K562 (cell line): ENCODE measurements at regions not wholly inside any gene's neighbourhood (a gene's known extent, or its start where the extent isn't known, plus 50 kb on each side); places are given as distances from the start of the nearest gene placed in this dataset.

Experiments used
- ATAC-seq: fragments of 200-7000 bp; cut with Tn5 transposase; 3 replicates; pipeline ENCODE4 v1.9.1; 2020; ENCODE audit warnings: moderate library complexity
- BruUV-seq: library from RNA; stranded (reverse); fragments of 400-500 nt; replicated peaks from 2 replicates; lab custom pipeline; 2021; lab: Mats Ljungman, UMichigan
- CTCF ChIA-PET: fragments of 300-600 bp; formaldehyde crosslinking; extraction: SDS; loops from one replicate; lab custom pipeline; 2021; ENCODE audit warnings: low intra/inter-chr PET ratio; lab: Yijun Ruan, JAX
- POLR2A ChIA-PET: fragments of 300-600, 350-650 bp; sonication (Branson Sonifier 250); formaldehyde crosslinking; extraction: SDS; loops from one replicate; lab custom pipeline; 2021; ENCODE audit warnings: antibody characterized with exemption, inconsistent platforms; lab: Yijun Ruan, JAX
- DNase-seq, 4 experiments: peaks; one replicate each; pipeline versions ENCODE4 v3.0.0 to v3.0.0-alpha.2; 2011 to 2018; ENCODE audit warnings: low spot score in 3 of 4, mixed read lengths in 3 of 4; ENCODE audit errors: extremely low read depth in 1 of 4
- FAIRE-seq: peaks from 2 replicates; lab custom pipeline; 2011; peaks lifted over from hg19 to GRCh38; lab: Jason Lieb, UNC
- H2AFZ ChIP-seq: 2 replicates; pipeline ENCODE4 v1.6.0; 2011; ENCODE audit warnings: low read depth, low read length, control low read depth, inconsistent platforms
- H3K27ac ChIP-seq: fragments of 200-600 bp; 3 replicates; pipeline ENCODE4 v1.8.0; 2011; ENCODE audit warnings: low read depth, mild to moderate bottlenecking, control low read depth, inconsistent platforms, low read length, moderate library complexity, mixed read lengths; ENCODE audit errors: extremely low read depth
- H3K27me3 ChIP-seq, 2 experiments: fragments of 300-600 bp in 1 of 2; 2 replicates in 1 of 2; 3 replicates in 1 of 2; pipeline versions ENCODE4 v1.6.0 to v1.8.0; 2011; ENCODE audit warnings: inconsistent platforms in 2 of 2, low read length in 2 of 2, mild to moderate bottlenecking in 1 of 2, mixed read lengths in 1 of 2, moderate library complexity in 1 of 2; ENCODE audit not compliant: control insufficient read depth in 2 of 2, insufficient read depth in 2 of 2
- H3K36me3 ChIP-seq: fragments of 300-600 bp; 3 replicates; pipeline ENCODE4 v1.8.0; 2011; ENCODE audit warnings: mild to moderate bottlenecking, low read length, inconsistent platforms; ENCODE audit not compliant: control insufficient read depth, insufficient read depth
- H3K4me1 ChIP-seq, 2 experiments: fragments of 200-600 bp in 1 of 2; replicated peaks in 1 of 2; 2 replicates in 1 of 2; 3 replicates in 1 of 2; pipeline versions ENCODE4 v1.5.1 to v1.8.0; 2011; ENCODE audit warnings: inconsistent platforms in 2 of 2, low read length in 2 of 2, mild to moderate bottlenecking in 1 of 2, mixed read lengths in 1 of 2, moderate library complexity in 1 of 2; ENCODE audit not compliant: control insufficient read depth in 2 of 2, insufficient read depth in 2 of 2
- H3K4me2 ChIP-seq: 2 replicates; pipeline ENCODE4 v1.6.1; 2011; ENCODE audit warnings: low read length, control low read depth, inconsistent platforms, mixed read lengths; ENCODE audit not compliant: insufficient read depth
- H3K4me3 ChIP-seq: fragments of 200-600 bp; sonication (generic), shearing (Covaris generic); 2 replicates; pipeline ENCODE4 v1.5.1; 2016; ENCODE audit warnings: control low read depth, inconsistent platforms
- H3K79me2 ChIP-seq: fragments of 200-600 bp; 3 replicates; pipeline ENCODE4 v1.8.0; 2011; ENCODE audit warnings: low read length, inconsistent platforms; ENCODE audit not compliant: control insufficient read depth, insufficient read depth
- H3K9ac ChIP-seq, 2 experiments: 2 replicates each; pipeline versions ENCODE4 v1.6.0 to v1.6.1; 2011; ENCODE audit warnings: low read depth in 2 of 2, low read length in 2 of 2, control low read depth in 1 of 2, inconsistent platforms in 1 of 2, mild to moderate bottlenecking in 1 of 2, mixed read lengths in 1 of 2; ENCODE audit not compliant: insufficient read depth in 1 of 2
- H3K9me1 ChIP-seq: one replicate; pipeline ENCODE4 v1.6.0; 2011; ENCODE audit warnings: inconsistent platforms, mild to moderate bottlenecking, low read length, moderate library complexity; ENCODE audit not compliant: control insufficient read depth, insufficient read depth
- H3K9me3 ChIP-seq: replicated peaks from 2 replicates; pipeline ENCODE4 v1.5.1; 2011; ENCODE audit warnings: low read depth, low read length, inconsistent platforms; ENCODE audit not compliant: control insufficient read depth, insufficient read depth
- H4K20me1 ChIP-seq: replicated peaks from 2 replicates; pipeline ENCODE4 v1.6.1; 2011; ENCODE audit warnings: low read length, inconsistent platforms, mixed read lengths; ENCODE audit not compliant: control insufficient read depth, insufficient read depth
- CXXC5 ChIP-seq: fragments of 250-450 bp; sonication (Bioruptor Pico); IDR thresholded peaks from 2 replicates; pipeline ENCODE4 v1.8.0; 2022; ENCODE audit warnings: inconsistent platforms, mild to moderate bottlenecking, moderate library complexity
- E2F5 ChIP-seq: sonication (generic); formaldehyde crosslinking; IDR thresholded peaks from 2 replicates; pipeline ENCODE4 v1.8.0; 2022; ENCODE audit warnings: mild to moderate bottlenecking, missing genetic modification reagents
- HNRNPH1 ChIP-seq: fragments of 200-400 bp; formaldehyde crosslinking; optimal IDR thresholded peaks from 2 replicates; pipeline ENCODE3; 2017; ENCODE audit warnings: low read depth, mild to moderate bottlenecking, low read length, moderate library complexity
- PTTG1 ChIP-seq: fragments of 450-650 bp; IDR thresholded peaks from 2 replicates; pipeline ENCODE4 v1.6.1; 2016; ENCODE audit warnings: low read depth, mild to moderate bottlenecking, missing genetic modification characterization, missing compliant biosample characterization
- RFX5 ChIP-seq: IDR thresholded peaks from 2 replicates; pipeline ENCODE4 v1.6.1; 2011; ENCODE audit warnings: low read depth, mild to moderate bottlenecking, improper control_type of control experiment, low read length
- TFAM ChIP-seq: fragments of 250-450 bp; sonication (Bioruptor Pico); conservative IDR thresholded peaks from 2 replicates; pipeline ENCODE4 v1.5.0; 2021; ENCODE audit warnings: mild to moderate bottlenecking, moderate library complexity
- XRCC3 ChIP-seq: fragments of 450-650 bp; IDR thresholded peaks from 2 replicates; pipeline ENCODE4 v1.6.1; 2017; ENCODE audit warnings: mild to moderate bottlenecking, moderate library complexity
- ZNF23 ChIP-seq: fragments of 250-450 bp; sonication (Bioruptor Pico); IDR thresholded peaks from 2 replicates; pipeline ENCODE4 v1.4.0; 2020; ENCODE audit warnings: mild to moderate bottlenecking
- ZNF280B ChIP-seq: fragments of 250-450 bp; sonication (Bioruptor Pico); IDR thresholded peaks from 2 replicates; pipeline ENCODE4 v1.5.1; 2021; ENCODE audit warnings: mild to moderate bottlenecking
- WGBS: fragments of 100-300 bp; shearing (Covaris generic); methylation state at CpG from one replicate; pipeline ENCODE4 v1.1.6; 2016; ENCODE audit warnings: low coverage, mixed read lengths; ENCODE audit not compliant: insufficient coverage; ENCODE audit errors: missing lambda C conversion rate; 5-methylcytosine and 5-hydroxymethylcytosine counted together
- in situ Hi-C: fragments of 300-500 bp; cut with MboI; formaldehyde crosslinking; loops from 4 replicates; pipeline ENCODE4 v1.15.0; 2018; ENCODE audit warnings: inconsistent platforms, mixed read lengths
- intact Hi-C: fragments of 100-400 bp; cut with micrococcal nuclease; formaldehyde crosslinking; loops from 2 replicates; pipeline ENCODE4 v1.14.2; 2022
- TF ChIP-seq, protein P1 (sequence below), 2 experiments: fragments of 450-650 bp in 1 of 2; sonication (generic) in 1 of 2; formaldehyde crosslinking in 1 of 2; IDR thresholded peaks; 2 replicates each; pipeline versions ENCODE4 v1.7.1 to v1.9.0; 2016 to 2022; ENCODE audit warnings: inconsistent platforms in 1 of 2, mild to moderate bottlenecking in 1 of 2, missing genetic modification reagents in 1 of 2

- no peak for TF ChIP-seq ZNF23 (CRISPR knock-in tag)
- TF ChIP-seq, all 486 proteins: peak for 0
Measured at GRCh38 chr5:136703706-136704105, 338.4 kb upstream of the TRPC7 start (continued).

- ChIA-PET POLR2A (interaction anchor here (0.7 to 1.1 kb wide), 2 partner anchors 9 to 179 kb away, joined by 3 read pairs; no protein-coding TSS in a partner anchor), CTCF (no interaction called here)
- no peaks in the 10 kb centered on the region for H3K9me3 ChIP-seq
- H4K20me1 ChIP-seq: no peaks in the 10 kb centered on the region
- no peaks in the 10 kb centered on the region for H3K79me2 ChIP-seq
- in situ Hi-C loops: no loop called here
- no peak overlapping the region for H3K4me3 ChIP-seq
- no peak overlapping the region for H2AFZ ChIP-seq
- ATAC-seq (no peak), FAIRE-seq (no peak), DNase-seq (no peak)
- intact Hi-C loops: no loop called here
- H3K4me1 ChIP-seq: no peaks in the 10 kb centered on the region
- H3K36me3 ChIP-seq: no peaks in the 10 kb centered on the region
- H3K27ac ChIP-seq: no peak overlapping the region
- no peak overlapping the region for H3K4me2 ChIP-seq
- 56% methylated on average over 2 of the region's 2 CpGs for WGBS
- no TSS peak for BruUV-seq
- H3K9me1 ChIP-seq: no peaks in the 10 kb centered on the region
- H3K9ac ChIP-seq: no peak overlapping the region
- H3K27me3 ChIP-seq: no peaks in the 10 kb centered on the region
- no peak for TF ChIP-seq XRCC3
- TF ChIP-seq ZNF280B (CRISPR knock-in tag): no peak
- TF ChIP-seq E2F5 (CRISPR knock-in tag): no peak
- no peak for TF ChIP-seq PTTG1 (tag)
- TF ChIP-seq TFAM (CRISPR knock-in tag): no peak
- TF ChIP-seq, protein P1, sequence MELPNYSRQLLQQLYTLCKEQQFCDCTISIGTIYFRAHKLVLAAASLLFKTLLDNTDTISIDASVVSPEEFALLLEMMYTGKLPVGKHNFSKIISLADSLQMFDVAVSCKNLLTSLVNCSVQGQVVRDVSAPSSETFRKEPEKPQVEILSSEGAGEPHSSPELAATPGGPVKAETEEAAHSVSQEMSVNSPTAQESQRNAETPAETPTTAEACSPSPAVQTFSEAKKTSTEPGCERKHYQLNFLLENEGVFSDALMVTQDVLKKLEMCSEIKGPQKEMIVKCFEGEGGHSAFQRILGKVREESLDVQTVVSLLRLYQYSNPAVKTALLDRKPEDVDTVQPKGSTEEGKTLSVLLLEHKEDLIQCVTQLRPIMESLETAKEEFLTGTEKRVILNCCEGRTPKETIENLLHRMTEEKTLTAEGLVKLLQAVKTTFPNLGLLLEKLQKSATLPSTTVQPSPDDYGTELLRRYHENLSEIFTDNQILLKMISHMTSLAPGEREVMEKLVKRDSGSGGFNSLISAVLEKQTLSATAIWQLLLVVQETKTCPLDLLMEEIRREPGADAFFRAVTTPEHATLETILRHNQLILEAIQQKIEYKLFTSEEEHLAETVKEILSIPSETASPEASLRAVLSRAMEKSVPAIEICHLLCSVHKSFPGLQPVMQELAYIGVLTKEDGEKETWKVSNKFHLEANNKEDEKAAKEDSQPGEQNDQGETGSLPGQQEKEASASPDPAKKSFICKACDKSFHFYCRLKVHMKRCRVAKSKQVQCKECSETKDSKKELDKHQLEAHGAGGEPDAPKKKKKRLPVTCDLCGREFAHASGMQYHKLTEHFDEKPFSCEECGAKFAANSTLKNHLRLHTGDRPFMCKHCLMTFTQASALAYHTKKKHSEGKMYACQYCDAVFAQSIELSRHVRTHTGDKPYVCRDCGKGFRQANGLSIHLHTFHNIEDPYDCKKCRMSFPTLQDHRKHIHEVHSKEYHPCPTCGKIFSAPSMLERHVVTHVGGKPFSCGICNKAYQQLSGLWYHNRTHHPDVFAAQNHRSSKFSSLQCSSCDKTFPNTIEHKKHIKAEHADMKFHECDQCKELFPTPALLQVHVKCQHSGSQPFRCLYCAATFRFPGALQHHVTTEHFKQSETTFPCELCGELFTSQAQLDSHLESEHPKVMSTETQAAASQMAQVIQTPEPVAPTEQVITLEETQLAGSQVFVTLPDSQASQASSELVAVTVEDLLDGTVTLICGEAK (IDR thresholded peaks at IDR 0.05): no peak
- TF ChIP-seq, protein P1 (CRISPR knock-in tag; IDR thresholded peaks at IDR 0.05): no peak
- no peak for TF ChIP-seq RFX5
- no peak for TF ChIP-seq CXXC5 (CRISPR knock-in tag)
- no peak for TF ChIP-seq HNRNPH1
Measured at GRCh38 chr5:136703036-136703435, 337.7 kb upstream of the TRPC7 start.
